ENCODE measurements at regions not wholly inside any gene's neighbourhood (a gene's known extent, or its start where the extent isn't known, plus 50 kb on each side); places are given as distances from the start of the nearest gene placed in this dataset.

- H3K79me2 ChIP-seq (ENCODE audit: control insufficient read depth, insufficient read depth, low read length) = no peaks in the 10 kb centered on the region
- CTCF ChIA-PET = interaction anchor here (1.9 kb wide), 1 partner anchor 157 kb away, joined by 4 read pairs; no protein-coding TSS in a partner anchor
- POLR2A ChIA-PET = no interaction called here
Measured at GRCh38 chr17:33517746-33518145, 224.7 kb upstream of the ASIC2 start.

GRCh38 chr17:33519692-33520091 is 226.6 kb upstream of the ASIC2 start:
- intact Hi-C loops (cut with micrococcal nuclease) = no loop called here
- H3K27ac ChIP-seq (ENCODE audit: low read length in 2 of 2) = no peak overlapping the region
- 89% methylated on average over 4 of the region's 4 CpGs for WGBS (ENCODE audit: insufficient coverage)
- H3K79me2 ChIP-seq (ENCODE audit: control insufficient read depth, insufficient read depth, low read length) = no peaks in the 10 kb centered on the region
- TF ChIP-seq EZH2 (IDR thresholded peaks at IDR 0.05; ENCODE audit: borderline replicate concordance, insufficient read depth, low read depth, low read length, poor library complexity, severe bottlenecking) (no peak), CTCF (IDR thresholded peaks at IDR 0.05) (no peak)
- no peaks in the 10 kb centered on the region for H3K4me1 ChIP-seq (ENCODE audit: control insufficient read depth in 2 of 2, insufficient read depth in 2 of 2, low read length in 2 of 2)
- H3K27ac Mint-ChIP-seq = no peak overlapping the region
- H3K4me3 Mint-ChIP-seq = no peak overlapping the region
- H3K9ac ChIP-seq (ENCODE audit: low read length) = no peak overlapping the region
- no peak overlapping the region for H3K4me3 ChIP-seq (ENCODE audit: control extremely low read depth in 1 of 5, extremely low read depth in 1 of 5, insufficient read depth in 1 of 5, low read depth in 2 of 5, low read length in 4 of 5)
- no peaks in the 10 kb centered on the region for H3K27me3 ChIP-seq (replicated peaks in 1 of 4; ENCODE audit: control extremely low read depth in 1 of 4, control insufficient read depth in 3 of 4, insufficient read depth in 4 of 4, low read length in 3 of 4)
- ChIA-PET CTCF (interaction anchor here (0.8 to 1.8 kb wide), 3 partner anchors 9 to 231 kb away, joined by 4 to 6 read pairs (median 5); no protein-coding TSS in a partner anchor), POLR2A (no interaction called here)
- H2AFZ ChIP-seq (ENCODE audit: insufficient read depth, low read depth, low read length, poor library complexity, severe bottlenecking) = no peak overlapping the region
- H3K9me3 Mint-ChIP-seq (ENCODE audit: insufficient read depth) = no peaks in the 10 kb centered on the region
- no peak for DNase-seq
- no peaks in the 10 kb centered on the region for H3K36me3 ChIP-seq (replicated peaks in 1 of 2; ENCODE audit: control extremely low read depth in 1 of 2, control insufficient read depth in 1 of 2, extremely low read depth in 1 of 2, insufficient read depth in 2 of 2, low read length in 1 of 2)
- peaks cover 4% of the 10 kb centered on the region for H3K27me3 Mint-ChIP-seq
- no peaks in the 10 kb centered on the region for H3K4me1 Mint-ChIP-seq
- no peak for ATAC-seq (ENCODE audit: low read depth)
- H3K4me2 ChIP-seq (replicated peaks; ENCODE audit: low read depth, low read length, poor library complexity, severe bottlenecking) = no peak overlapping the region
- H4K20me1 ChIP-seq (ENCODE audit: control insufficient read depth, insufficient read depth, low read length, poor library complexity, severe bottlenecking) = no peaks in the 10 kb centered on the region
- H3K9me3 ChIP-seq (ENCODE audit: control extremely low read depth in 1 of 3, control insufficient read depth in 2 of 3, insufficient read depth in 1 of 3, low read length in 2 of 3) = peaks cover 0 to 8% (median 0%) of the 10 kb centered on the region in 3 donors

More at GRCh38 chr17:33517746-33518145, 224.7 kb upstream of the ASIC2 start:
- Histone ChIP-seq H3K36me3 (replicated peaks in 1 of 2; ENCODE audit: control extremely low read depth in 1 of 2, control insufficient read depth in 1 of 2, extremely low read depth in 1 of 2, insufficient read depth in 2 of 2, low read length in 1 of 2) (no peaks in the 10 kb centered on the region), H3K4me3 (ENCODE audit: control extremely low read depth in 1 of 5, extremely low read depth in 1 of 5, insufficient read depth in 1 of 5, low read depth in 2 of 5, low read length in 4 of 5) (no peak overlapping the region), H3K27ac (ENCODE audit: low read length in 2 of 2) (no peak overlapping the region), H3K4me1 (ENCODE audit: control insufficient read depth in 2 of 2, insufficient read depth in 2 of 2, low read length in 2 of 2) (no peaks in the 10 kb centered on the region), H3K4me2 (replicated peaks; ENCODE audit: low read depth, low read length, poor library complexity, severe bottlenecking) (no peak overlapping the region), H4K20me1 (ENCODE audit: control insufficient read depth, insufficient read depth, low read length, poor library complexity, severe bottlenecking) (no peaks in the 10 kb centered on the region), H3K9me3 (ENCODE audit: control extremely low read depth in 1 of 3, control insufficient read depth in 2 of 3, insufficient read depth in 1 of 3, low read length in 2 of 3) (peaks cover 0 to 12% (median 0%) of the 10 kb centered on the region in 3 donors), H2AFZ (ENCODE audit: insufficient read depth, low read depth, low read length, poor library complexity, severe bottlenecking) (no peak overlapping the region), H3K27me3 (replicated peaks in 1 of 4; ENCODE audit: control extremely low read depth in 1 of 4, control insufficient read depth in 3 of 4, insufficient read depth in 4 of 4, low read length in 3 of 4) (no peaks in the 10 kb centered on the region), H3K9ac (ENCODE audit: low read length) (no peak overlapping the region)
- H3K4me3 Mint-ChIP-seq = no peak overlapping the region
- peaks cover 4% of the 10 kb centered on the region for H3K27me3 Mint-ChIP-seq
- intact Hi-C loops (cut with micrococcal nuclease) = no loop called here
- H3K27ac Mint-ChIP-seq = no peak overlapping the region
- H3K9me3 Mint-ChIP-seq (ENCODE audit: insufficient read depth) = no peaks in the 10 kb centered on the region
- H3K4me1 Mint-ChIP-seq = no peaks in the 10 kb centered on the region
- no peak for DNase-seq
- no peak for ATAC-seq (ENCODE audit: low read depth)
- TF ChIP-seq EZH2 (IDR thresholded peaks at IDR 0.05; ENCODE audit: borderline replicate concordance, insufficient read depth, low read depth, low read length, poor library complexity, severe bottlenecking) (no peak), CTCF (IDR thresholded peaks at IDR 0.05) (no peak)
- WGBS (ENCODE audit: insufficient coverage) = no CpG with 5 or more reads among the region's 5 CpGs
